ENCODE measurements at regions not wholly inside any gene's neighbourhood (a gene's known extent, or its start where the extent isn't known, plus 50 kb on each side); places are given as distances from the start of the nearest gene placed in this dataset.
"Not testable (repeated sequence)": the region's sequence is repeated elsewhere in the genome, so short reads cannot be mapped to it uniquely, and the experiment has no call there.

DNA sequence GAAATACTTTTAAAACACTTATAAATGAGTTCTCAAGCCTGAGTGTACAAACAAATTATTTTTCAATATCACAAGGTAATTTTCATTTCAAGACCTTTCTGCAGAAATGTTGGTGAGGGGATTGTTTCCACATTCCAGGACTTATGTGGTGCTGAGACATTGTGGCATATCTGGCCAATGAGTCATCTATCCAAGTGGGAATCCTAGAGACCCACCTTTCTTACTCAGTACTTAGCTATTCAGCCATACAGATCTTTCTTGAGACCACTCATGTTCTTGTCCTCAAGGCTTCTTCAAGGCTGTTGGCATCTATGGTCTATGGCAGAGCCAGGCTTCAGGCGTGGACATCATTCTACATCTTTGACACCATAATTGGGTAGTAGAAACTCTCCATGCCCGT, 225.4 kb downstream of the DKK1 start:
- DNase-seq: no peak

DNA sequence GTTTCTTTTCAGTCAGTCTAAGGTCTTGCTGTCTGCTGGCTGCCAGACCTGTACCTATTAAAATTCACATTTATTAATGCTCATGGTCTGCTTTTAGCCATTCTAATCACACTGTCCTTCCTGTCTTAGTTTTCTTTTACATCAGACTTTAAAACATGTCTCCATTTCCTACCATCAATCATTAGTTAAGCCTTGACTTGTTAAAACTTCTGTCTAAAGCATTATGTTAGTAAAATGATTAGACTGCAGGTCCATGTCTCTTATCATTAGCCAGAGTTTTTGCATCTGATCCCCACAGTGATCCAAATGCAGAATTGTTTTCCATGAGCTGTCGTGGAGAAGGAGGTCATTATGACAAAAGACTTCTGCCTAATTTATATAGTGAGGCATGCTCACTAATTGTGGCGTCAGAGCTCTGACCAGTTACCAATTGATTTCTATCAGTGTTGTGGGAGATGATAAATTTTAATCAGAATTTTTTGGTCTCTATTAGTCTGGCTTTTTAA, 226.5 kb downstream of the DKK1 start:
- no peak for DNase-seq

GRCh38 chr10:52541006-52541473, 227.0 kb downstream of the DKK1 start:
- no peak for DNase-seq

DNA sequence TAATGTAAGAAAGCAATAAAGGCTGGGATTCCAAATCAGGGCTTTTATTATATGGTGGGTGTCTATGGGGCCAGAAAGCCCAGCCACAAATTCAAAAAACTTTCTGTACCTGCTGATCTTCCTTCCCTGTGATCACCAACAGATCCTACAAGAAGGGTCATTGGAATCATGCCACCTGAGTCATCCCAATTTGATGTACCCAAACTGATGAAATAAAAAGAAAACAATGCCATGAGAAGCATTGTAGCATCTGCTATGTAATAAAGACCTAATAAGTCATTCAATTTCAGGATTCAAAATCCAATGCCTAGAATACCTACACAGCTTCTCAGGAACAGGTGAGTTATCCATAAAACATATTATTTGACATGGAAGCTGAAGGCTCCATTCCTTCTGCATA, 228.8 kb downstream of the DKK1 start:
- no peak for DNase-seq

- DNase-seq: no peak
These were observed 221.5 kb downstream of the MBL2 start for GRCh38 chr10:52551046-52551445.

DNA sequence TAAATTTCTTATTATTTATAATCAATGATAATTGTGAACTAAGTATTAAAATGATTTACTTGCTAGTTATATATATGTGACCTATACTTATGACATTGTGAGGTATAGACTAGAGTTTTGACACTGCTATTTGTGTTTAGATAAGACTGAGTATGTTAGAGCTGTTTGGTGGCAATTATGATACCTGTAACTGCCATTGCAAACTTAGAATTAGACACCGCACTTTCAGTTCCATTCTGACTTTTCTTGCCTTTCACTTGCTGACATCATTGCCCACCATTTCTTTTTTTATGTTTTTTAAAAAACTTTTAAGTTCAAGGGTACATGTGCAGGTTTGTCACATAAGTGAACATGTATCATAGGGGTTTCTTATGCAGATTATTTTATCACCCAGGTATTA, 214.5 kb downstream of the MBL2 start:
- no peak for DNase-seq

DNA sequence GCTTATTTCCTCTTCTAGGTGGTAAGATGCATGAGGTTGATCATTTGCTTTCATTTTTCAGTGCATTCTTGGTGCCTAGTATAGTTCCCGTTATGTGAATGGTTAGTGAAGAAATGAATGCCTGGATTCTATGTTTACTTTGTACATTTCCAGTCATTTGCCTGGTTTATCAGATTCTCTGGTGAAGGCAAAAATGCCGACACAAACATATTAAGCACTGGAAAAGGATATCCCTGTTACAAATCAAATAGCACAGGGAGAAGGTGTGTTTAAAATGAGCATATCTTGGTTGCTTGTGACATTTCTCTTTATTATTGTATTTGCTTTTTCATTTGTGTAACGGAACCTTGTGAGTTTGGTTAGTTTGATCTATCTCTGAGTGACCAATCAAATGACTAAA, 211.3 kb downstream of the MBL2 start:
- no peak for DNase-seq

DNA sequence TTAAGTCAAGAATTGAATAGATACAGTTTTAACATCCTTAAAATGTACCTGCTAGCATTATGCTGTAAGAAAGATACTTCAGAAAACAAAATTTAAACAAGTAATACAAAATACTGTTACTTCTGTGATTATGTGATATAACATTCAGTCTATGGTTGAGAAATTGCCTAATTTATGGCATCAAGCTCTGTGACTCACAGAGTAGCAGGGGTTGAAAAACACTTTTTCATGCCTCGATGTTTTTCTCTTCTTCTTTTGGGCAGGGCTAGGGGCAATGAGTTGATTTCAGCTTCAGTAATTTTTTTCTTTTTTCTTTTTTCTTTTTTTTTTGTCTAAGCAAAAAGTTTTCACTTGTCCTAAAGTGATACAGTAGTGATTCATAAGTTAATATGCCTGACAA, 209.2 kb downstream of the MBL2 start:
- DNase-seq: no peak

- no peak for DNase-seq
These were observed 205.9 kb downstream of the MBL2 start for GRCh38 chr10:52566471-52567246.

GRCh38 chr10:52567247-52567580, 205.4 kb downstream of the MBL2 start:
- DNase-seq: no peak

- no peak for DNase-seq
These were observed 204.3 kb downstream of the MBL2 start for GRCh38 chr10:52568309-52568708.

GRCh38 chr10:52570490-52570889, 202.1 kb downstream of the MBL2 start:
- no peak for DNase-seq

DNA sequence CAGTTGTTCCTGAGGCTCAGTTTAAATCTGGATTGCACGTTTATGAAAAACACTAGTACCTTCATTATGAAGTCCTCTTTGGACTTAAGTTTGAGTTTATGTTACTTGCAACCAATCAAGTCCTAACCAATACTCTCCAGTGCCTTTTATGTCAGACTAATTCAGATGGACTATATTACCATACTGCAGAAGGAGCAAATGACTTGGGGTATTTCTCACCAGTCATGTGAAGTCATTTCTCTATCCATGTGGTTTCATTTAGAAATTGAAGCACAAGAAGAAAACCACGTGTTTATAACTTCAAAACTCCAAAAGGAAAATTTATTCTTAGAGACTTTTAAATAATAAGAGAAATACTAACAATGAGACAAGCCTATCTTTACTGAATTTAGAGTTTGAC, 201.6 kb downstream of the MBL2 start:
- DNase-seq: no peak

- DNase-seq: no peak
These were observed 200.9 kb downstream of the MBL2 start for GRCh38 chr10:52571516-52572182.

- no peak for DNase-seq
These were observed 199.2 kb downstream of the MBL2 start for GRCh38 chr10:52573347-52573746.

DNA sequence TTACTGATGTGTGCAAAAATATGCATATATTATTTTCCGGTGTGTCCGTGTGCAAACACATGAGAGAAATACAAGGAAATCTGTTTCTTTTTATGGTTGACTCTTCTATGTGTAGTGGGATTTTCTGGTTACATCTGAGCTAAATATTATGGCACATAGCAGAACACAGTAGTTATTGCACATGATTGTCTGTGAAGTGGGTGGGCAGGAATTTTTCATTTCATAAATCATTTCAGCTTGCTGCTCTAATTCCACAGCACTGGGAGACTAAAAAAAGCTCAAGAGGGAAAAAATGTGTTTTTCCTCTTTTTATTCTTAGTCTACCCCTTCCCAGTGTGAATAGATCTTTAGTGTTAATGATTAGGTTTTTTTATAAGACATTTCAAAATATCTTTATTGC, 197.9 kb downstream of the MBL2 start:
- DNase-seq: no peak

- no peak for DNase-seq
These were observed 195.5 kb downstream of the MBL2 start for GRCh38 chr10:52577047-52577446.

DNA sequence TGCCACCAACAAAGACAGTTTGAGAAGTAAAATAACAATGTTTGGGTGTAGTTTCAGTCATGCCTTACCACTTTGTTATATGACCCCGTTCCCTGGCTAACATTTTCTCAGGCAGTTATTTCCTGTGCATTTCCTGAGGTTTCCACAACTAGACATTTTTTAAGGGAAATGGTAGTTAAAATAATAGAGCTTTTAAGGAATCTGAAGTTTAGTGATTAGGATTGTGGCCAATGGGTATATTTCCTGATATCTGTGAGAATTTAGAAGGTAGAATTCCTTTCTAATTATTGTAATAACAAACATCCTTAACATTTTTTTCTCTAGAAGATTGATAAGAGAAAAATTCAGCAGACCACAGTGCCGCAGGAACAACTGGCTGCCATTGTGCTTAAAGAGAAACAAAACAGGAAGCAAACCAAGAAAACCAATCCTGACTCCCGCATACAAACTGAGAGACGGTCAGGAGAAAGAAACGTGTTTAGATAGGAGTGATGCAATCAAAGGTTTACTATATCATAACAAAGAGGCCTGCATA, 193.6 kb downstream of the MBL2 start:
- no peak for DNase-seq

- not testable (repeated sequence) for DNase-seq
These were observed 190.9 kb downstream of the MBL2 start for GRCh38 chr10:52581636-52582035.

GRCh38 chr10:52583336-52583735, 189.2 kb downstream of the MBL2 start:
- no peak for DNase-seq

DNA sequence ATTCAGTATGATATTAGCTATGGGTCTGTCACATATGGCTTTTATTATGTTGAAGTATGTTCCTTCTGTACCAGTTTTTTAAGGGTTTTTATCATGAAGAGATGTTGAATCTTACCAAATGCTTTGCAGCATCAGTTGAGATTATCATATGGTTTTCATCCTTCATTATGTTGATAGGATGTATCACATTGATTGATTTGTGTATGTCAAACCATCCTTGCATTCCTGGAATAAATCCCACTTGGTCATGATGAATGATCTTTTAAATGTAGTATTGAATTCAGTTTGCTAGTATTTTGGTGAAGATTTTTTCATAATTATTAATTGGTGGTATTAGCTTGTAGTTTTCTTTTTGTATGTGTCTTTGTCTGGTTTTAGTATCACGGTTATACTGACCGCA, 185.9 kb downstream of the MBL2 start:
- DNase-seq: no peak

- no peak for DNase-seq
These were observed 175.3 kb downstream of the MBL2 start for GRCh38 chr10:52597189-52597863.
